ENCODE measurements at regions not wholly inside any gene's neighbourhood (a gene's known extent, or its start where the extent isn't known, plus 50 kb on each side); places are given as distances from the start of the nearest gene placed in this dataset.

GRCh38 chr3:189117087-189117486 is 54.7 kb upstream of the TPRG1 start:
- TF ChIP-seq CTCF (IDR thresholded peaks at IDR 0.05; ENCODE audit: insufficient read depth in 1 of 2, low read depth in 1 of 2, low read length in 1 of 2, severe bottlenecking in 1 of 2, unreplicated experiment in 1 of 2), result no peak
- no peaks in the 10 kb centered on the region for H3K27me3 ChIP-seq (replicated peaks; ENCODE audit: control insufficient read depth, insufficient read depth, low read length)
- H3K9me3 ChIP-seq, result no peaks in the 10 kb centered on the region
- intact Hi-C loops (cut with micrococcal nuclease; ENCODE audit: unreplicated experiment), result no loop called here
- BruUV-seq (replicated peaks), result no TSS peak
- H3K4me1 ChIP-seq, result no peaks in the 10 kb centered on the region
- ChIA-PET CTCF (no interaction called here), POLR2A (no interaction called here)
- no peak overlapping the region for H3K4me3 ChIP-seq (ENCODE audit: low read depth, low read length)
- H3K4me1 Mint-ChIP-seq (ENCODE audit: low read depth, unreplicated experiment), result no peaks in the 10 kb centered on the region
- no peaks in the 10 kb centered on the region for H3K36me3 Mint-ChIP-seq (ENCODE audit: insufficient read depth, unreplicated experiment)
- H3K27ac Mint-ChIP-seq (ENCODE audit: unreplicated experiment), result no peak overlapping the region
- H3K4me3 Mint-ChIP-seq (ENCODE audit: unreplicated experiment), result no peak overlapping the region
- H3K36me3 ChIP-seq (ENCODE audit: control insufficient read depth, insufficient read depth, low read length), result no peaks in the 10 kb centered on the region
- H3K9me3 Mint-ChIP-seq (ENCODE audit: unreplicated experiment), result peaks cover 17% of the 10 kb centered on the region
- no peak for DNase-seq
- H3K27me3 Mint-ChIP-seq (ENCODE audit: insufficient read depth, unreplicated experiment), result no peaks in the 10 kb centered on the region

GRCh38 chr3:189118896-189119295 is 52.9 kb upstream of the TPRG1 start:
- peaks cover 17% of the 10 kb centered on the region for H3K9me3 Mint-ChIP-seq (ENCODE audit: unreplicated experiment)
- BruUV-seq (replicated peaks), result no TSS peak
- POLR2A ChIA-PET, result no interaction called here

GRCh38 chr3:189119950-189120349 is 51.8 kb upstream of the TPRG1 start:
- Histone ChIP-seq H3K27me3 (replicated peaks; ENCODE audit: control insufficient read depth, insufficient read depth, low read length) (no peaks in the 10 kb centered on the region), H3K4me3 (ENCODE audit: low read depth, low read length) (no peak overlapping the region), H3K4me1 (no peaks in the 10 kb centered on the region), H3K36me3 (ENCODE audit: control insufficient read depth, insufficient read depth, low read length) (no peaks in the 10 kb centered on the region), H3K9me3 (no peaks in the 10 kb centered on the region)
- Mint-ChIP-seq H3K27ac (ENCODE audit: unreplicated experiment) (no peak overlapping the region), H3K9me3 (ENCODE audit: unreplicated experiment) (peaks cover 17% of the 10 kb centered on the region), H3K4me1 (ENCODE audit: low read depth, unreplicated experiment) (no peaks in the 10 kb centered on the region), H3K4me3 (ENCODE audit: unreplicated experiment) (no peak overlapping the region), H3K27me3 (ENCODE audit: insufficient read depth, unreplicated experiment) (no peaks in the 10 kb centered on the region), H3K36me3 (ENCODE audit: insufficient read depth, unreplicated experiment) (no peaks in the 10 kb centered on the region)
- TF ChIP-seq CTCF (IDR thresholded peaks at IDR 0.05; ENCODE audit: insufficient read depth in 1 of 2, low read depth in 1 of 2, low read length in 1 of 2, severe bottlenecking in 1 of 2, unreplicated experiment in 1 of 2), result no peak
- no peak for DNase-seq
- intact Hi-C loops (cut with micrococcal nuclease; ENCODE audit: unreplicated experiment), result no loop called here
- BruUV-seq (replicated peaks), result no TSS peak
- POLR2A ChIA-PET, result no interaction called here
- CTCF ChIA-PET, result no interaction called here

More at GRCh38 chr3:189118896-189119295, 52.9 kb upstream of the TPRG1 start:
- Mint-ChIP-seq H3K4me1 (ENCODE audit: low read depth, unreplicated experiment) (no peaks in the 10 kb centered on the region), H3K27ac (ENCODE audit: unreplicated experiment) (no peak overlapping the region), H3K27me3 (ENCODE audit: insufficient read depth, unreplicated experiment) (no peaks in the 10 kb centered on the region), H3K4me3 (ENCODE audit: unreplicated experiment) (no peak overlapping the region), H3K36me3 (ENCODE audit: insufficient read depth, unreplicated experiment) (no peaks in the 10 kb centered on the region)
- DNase-seq, result no peak
- Histone ChIP-seq H3K4me3 (ENCODE audit: low read depth, low read length) (no peak overlapping the region), H3K27me3 (replicated peaks; ENCODE audit: control insufficient read depth, insufficient read depth, low read length) (no peaks in the 10 kb centered on the region), H3K36me3 (ENCODE audit: control insufficient read depth, insufficient read depth, low read length) (no peaks in the 10 kb centered on the region), H3K9me3 (no peaks in the 10 kb centered on the region), H3K4me1 (no peaks in the 10 kb centered on the region)
- intact Hi-C loops (cut with micrococcal nuclease; ENCODE audit: unreplicated experiment), result no loop called here
- TF ChIP-seq CTCF (IDR thresholded peaks at IDR 0.05; ENCODE audit: insufficient read depth in 1 of 2, low read depth in 1 of 2, low read length in 1 of 2, severe bottlenecking in 1 of 2, unreplicated experiment in 1 of 2), result no peak
- CTCF ChIA-PET, result no interaction called here
